Naive B cell (primary cell): ENCODE measurements at regions not wholly inside any gene's neighbourhood (a gene's known extent, or its start where the extent isn't known, plus 50 kb on each side); places are given as distances from the start of the nearest gene placed in this dataset.
A peak's percentile ranks its signal among the peaks of the same experiment; 100 is the strongest.

ENCODE experiments used
- ATAC-seq, 2 donors: fragments of 150-1000 bp; cut with Tn5 transposase; 2 replicates each; pipeline ENCODE4 v1.10.0; 2021; ENCODE audit warnings: low read depth in 2 of 2, mild to moderate bottlenecking in 2 of 2, moderate library complexity in 2 of 2
- DNase-seq: peaks from one replicate; pipeline ENCODE4 v3.0.0; 2022
- H3K27ac Mint-ChIP-seq, 6 donors: one replicate each; pipeline ENCODE4 v1.8.0; 2020 to 2022; ENCODE audit warnings: mild to moderate bottlenecking in 6 of 6, mixed read lengths in 6 of 6, moderate library complexity in 5 of 6, inconsistent platforms in 2 of 6
- H3K27me3 Mint-ChIP-seq, 3 donors: one replicate each; pipeline ENCODE4 v1.8.0; 2021 to 2022; ENCODE audit warnings: mixed read lengths in 3 of 3, mild to moderate bottlenecking in 1 of 3
- H3K36me3 Mint-ChIP-seq, 2 donors: one replicate each; pipeline ENCODE4 v1.8.0; 2020 to 2022; ENCODE audit warnings: mixed read lengths in 2 of 2, inconsistent platforms in 1 of 2, mild to moderate bottlenecking in 1 of 2
- H3K4me1 Mint-ChIP-seq, 3 donors: one replicate each; pipeline ENCODE4 v1.8.0; 2020 to 2022; ENCODE audit warnings: mixed read lengths in 3 of 3, inconsistent platforms in 1 of 3, mild to moderate bottlenecking in 1 of 3, moderate library complexity in 1 of 3
- H3K4me3 Mint-ChIP-seq, 8 donors: one replicate each; pipeline ENCODE4 v1.8.0; 2020 to 2022; ENCODE audit warnings: mild to moderate bottlenecking in 8 of 8, mixed read lengths in 8 of 8, moderate library complexity in 8 of 8, inconsistent platforms in 2 of 8
- H3K9me3 Mint-ChIP-seq, 7 donors: one replicate each; pipeline ENCODE4 v1.8.0; 2020 to 2022; ENCODE audit warnings: mixed read lengths in 7 of 7, mild to moderate bottlenecking in 5 of 7, inconsistent platforms in 2 of 7, moderate library complexity in 1 of 7

- Mint-ChIP-seq H3K4me1 (no peaks in the 10 kb centered on the region), H3K4me3 (no peak overlapping the region), H3K27ac (no peak overlapping the region), H3K27me3 (no peaks in the 10 kb centered on the region), H3K36me3 (peaks cover 0 to 10% of the 10 kb centered on the region in 2 donors), H3K9me3 (no peaks in the 10 kb centered on the region)
- no peak for DNase-seq
- ATAC-seq, result no peak
Observed at GRCh38 chr6:44645276-44645675, 257.8 kb downstream of the CDC5L start.

DNA sequence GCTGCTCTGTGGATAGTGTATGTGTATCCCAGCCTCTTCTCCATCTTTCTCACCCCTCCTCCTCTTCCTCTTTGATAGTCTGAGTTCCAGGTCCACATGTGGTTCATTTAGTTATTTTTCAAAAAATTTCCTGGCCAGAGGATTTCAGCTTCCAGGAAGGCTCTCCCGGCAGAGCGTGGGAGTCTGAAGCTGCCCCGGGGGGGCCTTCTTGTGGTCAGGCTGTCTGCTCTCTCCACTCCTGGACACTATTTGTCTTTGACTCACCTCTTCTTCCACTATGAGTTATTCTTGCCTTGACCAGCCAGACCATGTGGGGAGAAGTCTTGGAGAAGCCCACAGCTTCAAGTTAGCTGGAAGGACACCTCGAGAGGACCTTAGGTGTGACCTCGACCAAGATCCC lies 258.8 kb downstream of the CDC5L start:
- Mint-ChIP-seq H3K27ac (no peak overlapping the region), H3K27me3 (peaks cover 0 to 4% (median 0%) of the 10 kb centered on the region in 3 donors), H3K4me1 (no peaks in the 10 kb centered on the region), H3K9me3 (no peaks in the 10 kb centered on the region), H3K36me3 (peaks cover 0 to 10% of the 10 kb centered on the region in 2 donors), H3K4me3 (no peak overlapping the region)
- no peak for DNase-seq
- no peak for ATAC-seq

GRCh38 chr6:44649365-44650025 lies 262.0 kb downstream of the CDC5L start:
- ATAC-seq, result no peak
- Mint-ChIP-seq H3K27ac (no peak overlapping the region), H3K4me3 (no peak overlapping the region), H3K27me3 (peaks cover 13 to 33% (median 19%) of the 10 kb centered on the region in 3 donors), H3K36me3 (peaks cover 0 to 10% of the 10 kb centered on the region in 2 donors), H3K4me1 (peaks cover 0 to 6% (median 3%) of the 10 kb centered on the region in 3 donors), H3K9me3 (no peaks in the 10 kb centered on the region)
- no peak for DNase-seq

- no peak overlapping the region for H3K27ac Mint-ChIP-seq
- H3K9me3 Mint-ChIP-seq, result no peaks in the 10 kb centered on the region
- peaks cover 4 to 10% (median 8%) of the 10 kb centered on the region in 3 donors for H3K4me1 Mint-ChIP-seq
- H3K27me3 Mint-ChIP-seq, result peaks cover 18 to 39% (median 26%) of the 10 kb centered on the region in 3 donors
- H3K36me3 Mint-ChIP-seq, result peaks cover 0 to 10% of the 10 kb centered on the region in 2 donors
- DNase-seq (no peak), ATAC-seq (no peak)
- no peak overlapping the region for H3K4me3 Mint-ChIP-seq
Observed at GRCh38 chr6:44650495-44650894, 263.0 kb downstream of the CDC5L start.

DNA sequence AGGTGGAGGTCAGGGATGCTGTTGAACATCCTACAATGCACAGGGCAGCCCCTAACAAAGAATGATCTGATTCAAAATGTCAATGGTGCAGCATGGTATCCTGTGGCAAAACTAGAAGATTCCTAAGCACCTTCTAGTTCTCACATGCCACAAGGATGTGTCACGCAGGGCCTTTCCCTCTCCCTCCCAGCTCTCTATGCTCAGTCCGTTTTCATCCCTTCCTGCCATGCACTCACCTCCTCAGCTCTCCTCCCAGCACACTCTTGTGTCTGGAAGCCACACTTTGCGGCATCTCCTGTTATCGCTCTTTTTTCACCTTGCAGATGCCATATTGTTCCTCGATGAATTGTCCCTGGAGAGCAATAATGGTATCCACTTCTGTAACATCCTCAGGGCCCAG lies 263.4 kb downstream of the CDC5L start:
- Mint-ChIP-seq H3K27me3 (peaks cover 19 to 41% (median 27%) of the 10 kb centered on the region in 3 donors), H3K9me3 (no peaks in the 10 kb centered on the region), H3K4me3 (peak overlapping the region in 1 of 8 donors; percentile 47), H3K36me3 (peaks cover 0 to 10% of the 10 kb centered on the region in 2 donors), H3K4me1 (peaks cover 4 to 12% (median 8%) of the 10 kb centered on the region in 3 donors), H3K27ac (no peak overlapping the region)
- no peak for ATAC-seq
- no peak for DNase-seq

GRCh38 chr6:44651604-44652003 lies 264.1 kb downstream of the CDC5L start:
- H3K9me3 Mint-ChIP-seq, result no peaks in the 10 kb centered on the region
- H3K27me3 Mint-ChIP-seq, result peaks cover 19 to 41% (median 27%) of the 10 kb centered on the region in 3 donors
- H3K4me3 Mint-ChIP-seq, result no peak overlapping the region
- no peak overlapping the region for H3K27ac Mint-ChIP-seq
- H3K4me1 Mint-ChIP-seq, result peaks cover 4 to 12% (median 8%) of the 10 kb centered on the region in 3 donors
- H3K36me3 Mint-ChIP-seq, result peaks cover 0 to 10% of the 10 kb centered on the region in 2 donors
- no peak for ATAC-seq
- no peak for DNase-seq

- Mint-ChIP-seq H3K36me3 (peaks cover 0 to 10% of the 10 kb centered on the region in 2 donors), H3K4me3 (no peak overlapping the region), H3K27me3 (peaks cover 19 to 41% (median 27%) of the 10 kb centered on the region in 3 donors), H3K9me3 (no peaks in the 10 kb centered on the region), H3K4me1 (peaks cover 4 to 12% (median 8%) of the 10 kb centered on the region in 3 donors), H3K27ac (no peak overlapping the region)
- no peak for ATAC-seq
- no peak for DNase-seq
Observed at GRCh38 chr6:44652547-44652946, 265.0 kb downstream of the CDC5L start.

GRCh38 chr6:44653091-44653490 lies 265.6 kb downstream of the CDC5L start:
- ATAC-seq (no peak), DNase-seq (no peak)
- Mint-ChIP-seq H3K9me3 (no peaks in the 10 kb centered on the region), H3K4me1 (peaks cover 4 to 12% (median 8%) of the 10 kb centered on the region in 3 donors), H3K4me3 (no peak overlapping the region), H3K27ac (no peak overlapping the region), H3K27me3 (peaks cover 19 to 41% (median 27%) of the 10 kb centered on the region in 3 donors), H3K36me3 (peaks cover 0 to 9% of the 10 kb centered on the region in 2 donors)

DNA sequence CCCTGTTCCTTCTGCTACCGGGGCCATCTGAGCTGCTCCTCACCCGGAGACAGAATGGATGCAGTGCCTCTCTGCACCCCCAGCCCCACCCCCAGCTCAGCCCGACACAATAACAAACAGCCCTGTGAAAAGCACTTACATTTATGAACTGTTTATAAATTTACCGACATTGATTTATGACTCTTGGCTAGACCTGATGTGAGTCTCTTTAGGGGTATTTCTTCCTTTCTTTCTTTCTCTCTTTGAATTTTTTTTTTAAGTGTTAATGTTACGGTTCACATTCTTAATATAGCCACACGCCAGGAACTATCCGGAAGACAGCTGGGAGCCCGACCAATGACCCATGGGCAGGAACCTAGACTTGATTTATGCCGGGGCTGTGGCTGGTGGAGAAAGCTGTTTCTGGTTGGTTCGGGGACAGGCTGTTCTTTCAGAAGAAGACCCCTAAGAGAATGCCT lies 266.3 kb downstream of the CDC5L start:
- no peak overlapping the region for H3K27ac Mint-ChIP-seq
- DNase-seq (no peak), ATAC-seq (no peak)
- H3K9me3 Mint-ChIP-seq, result peaks cover 0 to 5% (median 2%) of the 10 kb centered on the region in 7 donors
- peaks cover 0 to 2% of the 10 kb centered on the region in 2 donors for H3K36me3 Mint-ChIP-seq
- H3K27me3 Mint-ChIP-seq, result peaks cover 19 to 48% (median 27%) of the 10 kb centered on the region in 3 donors
- no peak overlapping the region for H3K4me3 Mint-ChIP-seq
- H3K4me1 Mint-ChIP-seq, result peaks cover 4 to 12% (median 8%) of the 10 kb centered on the region in 3 donors

DNA sequence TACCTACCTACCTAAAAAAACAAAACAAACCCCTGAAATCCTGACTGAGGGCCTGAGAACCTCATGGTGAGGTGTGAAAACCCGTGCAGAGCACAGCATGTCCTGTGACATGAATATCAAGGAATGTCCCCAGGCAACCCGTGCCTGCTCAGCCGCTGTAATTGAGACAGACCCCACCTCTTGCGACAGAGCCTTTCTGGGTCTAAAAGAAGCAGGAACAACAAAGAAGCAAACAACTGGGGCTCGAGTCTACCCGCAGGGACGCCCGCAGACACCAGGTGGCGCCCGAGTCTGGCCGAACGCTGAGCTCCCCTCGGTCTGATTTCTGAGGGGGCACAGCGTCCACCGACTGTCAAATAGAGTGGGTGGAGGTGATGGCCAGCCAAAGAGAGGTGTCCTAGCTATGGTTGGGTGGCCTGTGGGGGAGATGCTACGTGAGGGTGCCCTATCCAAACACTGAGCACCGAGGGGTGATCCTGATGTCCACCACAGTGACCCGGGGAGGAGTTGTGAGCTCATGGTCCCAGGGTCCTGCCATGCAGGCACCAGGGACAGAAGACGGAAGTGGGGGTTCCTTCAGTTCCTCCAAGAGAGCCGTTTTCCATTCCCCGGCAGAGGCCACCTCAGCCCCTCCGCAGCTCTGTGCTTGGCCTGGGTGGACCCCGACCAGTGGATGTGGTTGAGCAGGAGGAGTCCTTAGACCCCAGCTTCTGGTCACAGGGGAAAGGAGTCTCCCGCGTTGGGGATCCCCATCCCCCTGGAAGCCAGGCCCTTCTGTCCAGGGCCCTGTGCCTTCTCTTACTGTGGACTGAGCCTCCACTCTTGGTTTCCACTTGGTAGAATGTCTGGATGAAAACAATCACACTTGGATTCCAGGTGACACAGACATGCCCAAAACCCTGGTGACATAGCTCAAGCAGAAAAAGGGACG lies 268.2 kb downstream of the CDC5L start:
- peak; percentile 28 to 52 for ATAC-seq
- peak; percentile 39 for DNase-seq
- peaks cover 4 to 12% (median 8%) of the 10 kb centered on the region in 3 donors for H3K4me1 Mint-ChIP-seq
- peak overlapping the region in 2 of 6 donors; percentile 15 to 94 for H3K27ac Mint-ChIP-seq
- H3K36me3 Mint-ChIP-seq, result no peaks in the 10 kb centered on the region
- H3K27me3 Mint-ChIP-seq, result peaks cover 19 to 57% (median 27%) of the 10 kb centered on the region in 3 donors
- H3K9me3 Mint-ChIP-seq, result peaks cover 0 to 5% (median 2%) of the 10 kb centered on the region in 7 donors
- H3K4me3 Mint-ChIP-seq, result no peak overlapping the region

GRCh38 chr6:44656691-44657090 lies 269.2 kb downstream of the CDC5L start:
- ATAC-seq (no peak), DNase-seq (no peak)
- Mint-ChIP-seq H3K9me3 (peaks cover 0 to 5% (median 2%) of the 10 kb centered on the region in 7 donors), H3K27me3 (peaks cover 19 to 50% (median 27%) of the 10 kb centered on the region in 3 donors), H3K36me3 (no peaks in the 10 kb centered on the region), H3K4me3 (no peak overlapping the region), H3K27ac (no peak overlapping the region), H3K4me1 (peaks cover 4 to 12% (median 8%) of the 10 kb centered on the region in 3 donors)

DNA sequence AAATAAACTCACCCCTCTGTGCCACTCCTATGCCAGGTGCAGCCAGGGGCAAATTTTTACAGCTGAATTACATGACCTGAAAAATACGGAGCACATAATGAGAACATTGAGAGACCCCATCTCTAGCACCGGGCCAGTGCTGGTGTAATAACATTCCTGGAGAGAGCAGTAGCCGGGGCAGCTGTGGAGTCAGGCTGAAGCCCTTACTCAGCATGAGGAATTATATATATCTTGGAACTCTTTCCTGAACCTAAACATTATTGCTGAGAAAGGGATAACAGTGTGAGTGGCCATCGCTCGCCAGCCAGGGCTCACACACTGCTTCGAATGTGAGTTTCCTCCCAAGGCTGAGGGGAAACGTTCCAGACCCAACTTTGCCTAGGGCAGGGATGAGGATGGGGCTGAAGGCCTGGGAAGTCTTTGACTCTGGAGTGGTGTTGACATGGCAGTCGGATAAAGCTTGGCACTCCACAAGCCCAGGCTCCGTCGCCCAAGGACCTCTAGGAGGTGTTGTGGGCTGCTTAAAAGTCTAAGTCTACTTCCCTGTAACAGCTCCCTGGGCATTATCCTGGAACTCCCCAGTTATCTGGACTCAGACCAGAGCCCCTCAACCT lies 269.8 kb downstream of the CDC5L start:
- no peak overlapping the region for H3K4me3 Mint-ChIP-seq
- no peak overlapping the region for H3K27ac Mint-ChIP-seq
- peaks cover 19 to 44% (median 27%) of the 10 kb centered on the region in 3 donors for H3K27me3 Mint-ChIP-seq
- no peaks in the 10 kb centered on the region for H3K36me3 Mint-ChIP-seq
- peaks cover 0 to 5% (median 2%) of the 10 kb centered on the region in 7 donors for H3K9me3 Mint-ChIP-seq
- H3K4me1 Mint-ChIP-seq, result peaks cover 4 to 12% (median 8%) of the 10 kb centered on the region in 3 donors
- ATAC-seq (no peak), DNase-seq (no peak)

GRCh38 chr6:44658571-44658970 lies 271.1 kb downstream of the CDC5L start:
- H3K27ac Mint-ChIP-seq, result peak overlapping the region in 1 of 6 donors; percentile 45
- no peaks in the 10 kb centered on the region for H3K36me3 Mint-ChIP-seq
- DNase-seq, result no peak
- peaks cover 4 to 12% (median 6%) of the 10 kb centered on the region in 3 donors for H3K4me1 Mint-ChIP-seq
- peaks cover 13 to 32% (median 23%) of the 10 kb centered on the region in 3 donors for H3K27me3 Mint-ChIP-seq
- H3K9me3 Mint-ChIP-seq, result peaks cover 0 to 5% (median 2%) of the 10 kb centered on the region in 7 donors
- no peak for ATAC-seq
- no peak overlapping the region for H3K4me3 Mint-ChIP-seq
